ENCODE measurements at regions not wholly inside any gene's neighbourhood (a gene's known extent, or its start where the extent isn't known, plus 50 kb on each side); places are given as distances from the start of the nearest gene placed in this dataset.

DNA sequence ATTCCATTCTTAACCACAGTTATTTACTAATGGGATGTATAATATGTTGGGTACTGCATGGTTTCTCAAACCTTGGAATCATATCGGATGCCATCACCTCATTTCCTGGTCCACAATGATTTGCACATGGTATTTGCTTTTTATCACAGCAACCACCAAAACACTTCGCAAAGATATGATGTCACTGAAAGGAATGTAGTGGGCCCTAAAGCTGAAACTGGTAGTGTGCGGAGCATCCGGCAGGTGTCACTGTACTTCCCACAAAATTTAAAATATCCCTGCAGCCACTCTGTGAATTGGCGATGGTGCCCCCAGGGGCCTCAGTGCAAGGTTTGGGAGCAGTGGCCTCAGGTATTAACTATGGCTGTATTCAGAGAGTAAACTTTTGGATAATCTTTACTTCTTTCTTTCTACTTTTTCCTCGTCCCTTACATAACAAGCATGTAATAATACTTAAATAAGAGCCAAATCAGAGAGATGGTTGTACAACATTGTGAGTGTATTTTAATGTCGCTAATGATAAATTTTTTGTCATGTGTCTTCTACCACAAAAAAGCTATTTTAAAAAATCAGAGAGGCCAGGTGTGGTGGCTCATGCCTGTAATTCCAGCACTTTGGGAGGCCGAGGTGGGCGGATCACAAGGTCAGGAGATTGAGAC, 66.2 kb downstream of the FAM241B start:
- Histone ChIP-seq H3K9me3 (ENCODE audit: low read length) (no peaks in the 10 kb centered on the region), H3K4me3 (ENCODE audit: low read depth, low read length, poor library complexity, severe bottlenecking) (no peak overlapping the region), H3K9me2 (ENCODE audit: insufficient read depth, low read length) (no peaks in the 10 kb centered on the region), H3K4me1 (ENCODE audit: insufficient read depth, low read length, poor library complexity, severe bottlenecking) (no peaks in the 10 kb centered on the region), H3K4me2 (ENCODE audit: low read length) (no peak overlapping the region), H3K36me3 (ENCODE audit: insufficient read depth, low read length) (no peaks in the 10 kb centered on the region), H3K79me2 (ENCODE audit: insufficient read depth, low read depth, low read length) (no peaks in the 10 kb centered on the region), H2AFZ (ENCODE audit: low read length) (no peak overlapping the region), H4K20me1 (ENCODE audit: insufficient read depth, low read length) (no peaks in the 10 kb centered on the region), H3K27ac (ENCODE audit: low read depth, low read length, poor library complexity, severe bottlenecking) (no peak overlapping the region)
- DNase-seq (ENCODE audit: low spot score) = no peak
- no TSS peak for BruUV-seq (replicated peaks)
- ChIA-PET CTCF (ENCODE audit: unreplicated experiment) (no interaction called here), POLR2A (no interaction called here)
- intact Hi-C loops (cut with micrococcal nuclease; ENCODE audit: unreplicated experiment) = no loop called here
- TF ChIP-seq, protein P1, sequence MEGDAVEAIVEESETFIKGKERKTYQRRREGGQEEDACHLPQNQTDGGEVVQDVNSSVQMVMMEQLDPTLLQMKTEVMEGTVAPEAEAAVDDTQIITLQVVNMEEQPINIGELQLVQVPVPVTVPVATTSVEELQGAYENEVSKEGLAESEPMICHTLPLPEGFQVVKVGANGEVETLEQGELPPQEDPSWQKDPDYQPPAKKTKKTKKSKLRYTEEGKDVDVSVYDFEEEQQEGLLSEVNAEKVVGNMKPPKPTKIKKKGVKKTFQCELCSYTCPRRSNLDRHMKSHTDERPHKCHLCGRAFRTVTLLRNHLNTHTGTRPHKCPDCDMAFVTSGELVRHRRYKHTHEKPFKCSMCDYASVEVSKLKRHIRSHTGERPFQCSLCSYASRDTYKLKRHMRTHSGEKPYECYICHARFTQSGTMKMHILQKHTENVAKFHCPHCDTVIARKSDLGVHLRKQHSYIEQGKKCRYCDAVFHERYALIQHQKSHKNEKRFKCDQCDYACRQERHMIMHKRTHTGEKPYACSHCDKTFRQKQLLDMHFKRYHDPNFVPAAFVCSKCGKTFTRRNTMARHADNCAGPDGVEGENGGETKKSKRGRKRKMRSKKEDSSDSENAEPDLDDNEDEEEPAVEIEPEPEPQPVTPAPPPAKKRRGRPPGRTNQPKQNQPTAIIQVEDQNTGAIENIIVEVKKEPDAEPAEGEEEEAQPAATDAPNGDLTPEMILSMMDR (conservative IDR thresholded peaks at IDR 0.05; ENCODE audit: low read length) = no peak
- no peak for TF ChIP-seq EZH2phosphoT487 (IDR thresholded peaks at IDR 0.05; ENCODE audit: borderline replicate concordance, low read depth, low read length)

- ChIA-PET CTCF (ENCODE audit: unreplicated experiment) (no interaction called here), POLR2A (no interaction called here)
- no peak for TF ChIP-seq EZH2phosphoT487 (IDR thresholded peaks at IDR 0.05; ENCODE audit: borderline replicate concordance, low read depth, low read length)
- TF ChIP-seq, protein P1 (conservative IDR thresholded peaks at IDR 0.05; ENCODE audit: low read length) = no peak
- Histone ChIP-seq H3K79me2 (ENCODE audit: insufficient read depth, low read depth, low read length) (no peaks in the 10 kb centered on the region), H3K9me2 (ENCODE audit: insufficient read depth, low read length) (no peaks in the 10 kb centered on the region), H3K4me3 (ENCODE audit: low read depth, low read length, poor library complexity, severe bottlenecking) (no peak overlapping the region), H3K9me3 (ENCODE audit: low read length) (no peaks in the 10 kb centered on the region), H3K4me2 (ENCODE audit: low read length) (no peak overlapping the region), H4K20me1 (ENCODE audit: insufficient read depth, low read length) (no peaks in the 10 kb centered on the region), H3K4me1 (ENCODE audit: insufficient read depth, low read length, poor library complexity, severe bottlenecking) (no peaks in the 10 kb centered on the region), H3K36me3 (ENCODE audit: insufficient read depth, low read length) (no peaks in the 10 kb centered on the region), H2AFZ (ENCODE audit: low read length) (no peak overlapping the region), H3K27ac (ENCODE audit: low read depth, low read length, poor library complexity, severe bottlenecking) (no peak overlapping the region)
- intact Hi-C loops (cut with micrococcal nuclease; ENCODE audit: unreplicated experiment) = no loop called here
- BruUV-seq (replicated peaks) = no TSS peak
- DNase-seq (ENCODE audit: low spot score) = no peak
Observed at GRCh38 chr10:69697006-69697405, 67.0 kb downstream of the FAM241B start.

DNA sequence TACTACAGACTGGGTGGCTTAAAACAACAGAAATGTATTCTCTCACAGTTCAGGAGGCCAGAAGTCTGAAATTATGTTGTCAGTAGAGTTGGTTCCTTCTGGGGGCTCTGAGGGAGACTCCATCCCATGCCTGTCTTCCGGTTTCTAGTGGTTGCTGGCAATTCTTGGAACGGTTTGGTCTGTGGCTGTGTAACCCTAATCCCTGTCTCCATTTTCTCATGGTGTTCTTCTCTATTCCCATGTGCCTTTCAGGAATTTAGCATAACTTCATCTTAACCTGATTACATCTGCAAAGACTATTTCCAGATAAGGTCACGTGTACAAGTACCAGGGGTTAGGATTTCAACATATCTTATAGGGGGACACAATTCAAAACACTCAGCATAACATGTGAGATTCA, 73.2 kb downstream of the FAM241B start:
- Histone ChIP-seq H4K20me1 (ENCODE audit: insufficient read depth, low read length) (no peaks in the 10 kb centered on the region), H3K9me3 (ENCODE audit: low read length) (no peaks in the 10 kb centered on the region), H3K4me1 (ENCODE audit: insufficient read depth, low read length, poor library complexity, severe bottlenecking) (no peaks in the 10 kb centered on the region), H3K4me2 (ENCODE audit: low read length) (no peak overlapping the region), H3K36me3 (ENCODE audit: insufficient read depth, low read length) (no peaks in the 10 kb centered on the region), H3K9me2 (ENCODE audit: insufficient read depth, low read length) (no peaks in the 10 kb centered on the region), H2AFZ (ENCODE audit: low read length) (no peak overlapping the region), H3K4me3 (ENCODE audit: low read depth, low read length, poor library complexity, severe bottlenecking) (no peak overlapping the region), H3K79me2 (ENCODE audit: insufficient read depth, low read depth, low read length) (no peaks in the 10 kb centered on the region), H3K27ac (ENCODE audit: low read depth, low read length, poor library complexity, severe bottlenecking) (no peak overlapping the region)
- CTCF ChIA-PET (ENCODE audit: unreplicated experiment) = no interaction called here
- BruUV-seq (replicated peaks) = no TSS peak
- intact Hi-C loops (cut with micrococcal nuclease; ENCODE audit: unreplicated experiment) = no loop called here
- TF ChIP-seq, protein P1 (conservative IDR thresholded peaks at IDR 0.05; ENCODE audit: low read length) = no peak
- TF ChIP-seq EZH2phosphoT487 (IDR thresholded peaks at IDR 0.05; ENCODE audit: borderline replicate concordance, low read depth, low read length) = no peak
- POLR2A ChIA-PET = no interaction called here
- DNase-seq (ENCODE audit: low spot score) = no peak

Measured in OCI-LY7 (cell line).